Mesendoderm (in vitro differentiated cells): ENCODE measurements at regions not wholly inside any gene's neighbourhood (a gene's known extent, or its start where the extent isn't known, plus 50 kb on each side); places are given as distances from the start of the nearest gene placed in this dataset.
A peak's percentile ranks its signal among the peaks of the same experiment; 100 is the strongest.

ENCODE experiments used
- DNase-seq: peaks from one replicate; pipeline ENCODE4 v3.0.0; 2013
- H2AK5ac ChIP-seq: 2 replicates; pipeline ENCODE4 v1.6.1; 2013; ENCODE audit warnings: low read length, inconsistent platforms
- H2BK120ac ChIP-seq: 2 replicates; pipeline ENCODE4 v1.6.1; 2013; ENCODE audit warnings: low read depth, mild to moderate bottlenecking, low read length, moderate library complexity, mixed read lengths
- H2BK15ac ChIP-seq: replicated peaks from 2 replicates; pipeline ENCODE4 v1.6.1; 2013; ENCODE audit warnings: low read depth, mild to moderate bottlenecking, moderate library complexity
- H2BK5ac ChIP-seq: 2 replicates; pipeline ENCODE4 v1.6.1; 2013; ENCODE audit warnings: low read length, inconsistent platforms
- H3K18ac ChIP-seq: 2 replicates; pipeline ENCODE4 v1.6.1; 2013; ENCODE audit warnings: mild to moderate bottlenecking, low read length, mixed read lengths
- H3K23ac ChIP-seq: one replicate; pipeline ENCODE4 v1.6.1; 2013; ENCODE audit warnings: low read length
- H3K27ac ChIP-seq: 2 replicates; pipeline ENCODE4 v1.5.1; 2013; ENCODE audit warnings: low read depth, mild to moderate bottlenecking, inconsistent platforms, low read length, moderate library complexity
- H3K27me3 ChIP-seq: 2 replicates; pipeline ENCODE4 v1.6.1; 2013; ENCODE audit warnings: low read length, control low read depth, mild to moderate bottlenecking, inconsistent platforms; ENCODE audit not compliant: insufficient read depth, poor library complexity
- H3K36me3 ChIP-seq: 2 replicates; pipeline ENCODE4 v1.6.1; 2013; ENCODE audit warnings: low read length, inconsistent platforms; ENCODE audit not compliant: control insufficient read depth, insufficient read depth
- H3K4ac ChIP-seq: one replicate; pipeline ENCODE4 v1.6.1; 2013; ENCODE audit warnings: low read depth, mild to moderate bottlenecking, low read length, moderate library complexity
- H3K4me1 ChIP-seq: 2 replicates; pipeline ENCODE4 v1.6.1; 2013; ENCODE audit warnings: low read depth, low read length, inconsistent platforms; ENCODE audit not compliant: control insufficient read depth
- H3K4me2 ChIP-seq: 2 replicates; pipeline ENCODE4 v1.6.1; 2013; ENCODE audit warnings: low read length
- H3K4me3 ChIP-seq: 2 replicates; pipeline ENCODE4 v1.5.1; 2013; ENCODE audit warnings: mild to moderate bottlenecking, low read length
- H3K56ac ChIP-seq: one replicate; pipeline ENCODE4 v1.6.1; 2013; ENCODE audit warnings: low read length
- H3K79me1 ChIP-seq: 2 replicates; pipeline ENCODE4 v1.6.1; 2013; ENCODE audit warnings: low read length, inconsistent platforms
- H3K79me2 ChIP-seq: 2 replicates; pipeline ENCODE4 v1.6.1; 2013; ENCODE audit warnings: mild to moderate bottlenecking, low read length; ENCODE audit not compliant: control insufficient read depth, insufficient read depth
- H3K9ac ChIP-seq: 2 replicates; pipeline ENCODE4 v1.6.1; 2013; ENCODE audit warnings: low read length, inconsistent platforms
- H4K5ac ChIP-seq: one replicate; pipeline ENCODE4 v1.6.1; 2013; ENCODE audit warnings: low read length
- H4K8ac ChIP-seq: one replicate; pipeline ENCODE4 v1.6.1; 2013; ENCODE audit warnings: low read depth, mild to moderate bottlenecking, control low read depth, low read length, moderate library complexity
- WGBS: extraction: QIAGEN DNeasy Blood & Tissue Kit; methylation state at CpG from one replicate; pipeline ENCODE4 v1.1.7; 2013; ENCODE audit warnings: low lambda C conversion rate, missing lambda C conversion rate; ENCODE audit not compliant: insufficient coverage; ENCODE audit errors: extremely low coverage; 5-methylcytosine and 5-hydroxymethylcytosine counted together

DNA sequence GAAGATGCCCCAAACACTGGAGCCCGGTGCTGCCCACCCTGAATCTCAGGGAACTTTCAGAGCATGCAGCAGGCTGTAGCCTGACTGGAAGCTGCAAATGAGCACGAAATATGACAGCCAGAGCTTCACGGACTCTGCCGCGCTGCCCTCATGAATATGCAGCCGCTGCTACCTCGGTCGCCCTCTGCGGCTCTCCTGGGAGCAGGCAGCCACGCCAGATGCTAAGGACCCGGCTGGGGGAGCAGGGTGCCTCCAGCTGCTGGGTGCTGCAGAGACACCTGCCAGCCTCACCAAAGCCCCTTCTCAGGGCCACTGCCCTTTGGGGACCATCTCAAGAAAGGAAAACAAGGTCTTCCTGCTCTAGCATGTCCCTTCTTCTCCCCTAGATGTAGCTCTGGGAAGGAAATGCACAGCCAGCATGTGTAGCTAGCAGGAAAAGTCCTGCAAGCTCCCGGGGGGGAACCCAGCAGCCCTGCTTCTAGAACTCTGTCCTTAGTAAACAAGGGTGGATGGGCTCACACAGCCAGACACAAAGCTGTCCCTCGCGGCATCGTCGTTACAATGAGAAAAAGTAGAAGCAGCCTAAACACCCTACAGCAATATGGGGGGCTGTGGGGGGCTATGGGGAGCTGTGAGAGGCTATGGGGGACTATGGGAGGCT is 56.8 kb upstream of the OLFM1 start:
- H3K4ac ChIP-seq: no peak overlapping the region
- H2BK15ac ChIP-seq: no peak overlapping the region
- no CpG with 5 or more reads among the region's 16 CpGs for WGBS
- no peaks in the 10 kb centered on the region for H3K27me3 ChIP-seq
- no peak overlapping the region for H4K5ac ChIP-seq
- H3K9ac ChIP-seq: no peak overlapping the region
- no peak for DNase-seq
- no peak overlapping the region for H2BK120ac ChIP-seq
- no peak overlapping the region for H2AK5ac ChIP-seq
- no peak overlapping the region for H3K4me2 ChIP-seq
- no peaks in the 10 kb centered on the region for H3K79me2 ChIP-seq
- H3K36me3 ChIP-seq: no peaks in the 10 kb centered on the region
- H3K79me1 ChIP-seq: no peaks in the 10 kb centered on the region
- no peak overlapping the region for H3K23ac ChIP-seq
- no peak overlapping the region for H3K56ac ChIP-seq
- no peak overlapping the region for H4K8ac ChIP-seq
- no peak overlapping the region for H3K27ac ChIP-seq
- no peak overlapping the region for H2BK5ac ChIP-seq
- no peak overlapping the region for H3K18ac ChIP-seq
- H3K4me1 ChIP-seq: no peaks in the 10 kb centered on the region
- H3K4me3 ChIP-seq: no peak overlapping the region

DNA sequence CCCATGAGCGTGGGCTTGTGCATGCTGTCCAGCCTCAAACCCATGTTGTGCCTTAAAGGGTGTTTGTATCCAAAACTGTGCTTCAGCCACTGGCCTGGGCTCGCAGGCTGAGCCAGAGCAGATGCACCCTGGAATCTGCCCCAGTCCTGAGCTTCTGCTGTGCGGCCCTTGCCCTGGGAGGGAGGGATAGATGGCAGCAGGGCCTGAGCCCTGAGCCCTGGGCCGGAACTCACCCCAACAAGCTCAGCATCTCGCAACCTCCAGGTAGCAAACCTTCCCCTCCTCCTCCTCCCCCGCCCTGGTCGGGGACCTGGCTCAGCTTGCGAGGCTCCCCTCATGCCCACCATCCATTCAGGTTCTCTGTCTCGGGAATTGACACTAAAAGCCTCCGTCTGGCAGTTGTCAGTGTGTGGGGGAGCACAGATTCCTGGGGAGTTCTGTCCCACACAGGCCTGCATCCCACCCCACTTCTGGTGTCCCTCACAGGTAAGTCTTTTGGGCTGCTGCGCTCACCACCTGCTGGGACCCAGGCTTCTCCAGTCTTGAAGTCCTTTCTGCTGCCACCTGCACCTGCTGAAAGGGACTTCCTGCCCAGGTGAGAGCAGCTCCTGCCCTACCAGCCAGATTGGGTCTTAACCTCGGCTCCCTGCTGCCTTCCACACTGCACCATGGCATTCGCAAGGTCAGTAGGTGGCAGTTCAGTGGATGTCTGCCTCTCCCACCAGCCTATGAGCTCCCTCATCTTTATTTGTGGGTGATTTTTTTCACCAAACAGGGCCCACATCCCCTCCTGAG is 55.2 kb upstream of the OLFM1 start:
- no peaks in the 10 kb centered on the region for H3K27me3 ChIP-seq
- H4K8ac ChIP-seq: no peak overlapping the region
- WGBS: no CpG with 5 or more reads among the region's 13 CpGs
- no peak overlapping the region for H3K4ac ChIP-seq
- no peak overlapping the region for H4K5ac ChIP-seq
- no peaks in the 10 kb centered on the region for H3K36me3 ChIP-seq
- no peak overlapping the region for H2BK15ac ChIP-seq
- H3K27ac ChIP-seq: no peak overlapping the region
- peak overlapping the region; percentile 9 for H3K23ac ChIP-seq
- no peaks in the 10 kb centered on the region for H3K4me1 ChIP-seq
- DNase-seq: no peak
- no peak overlapping the region for H3K4me3 ChIP-seq
- H2BK120ac ChIP-seq: no peak overlapping the region
- no peaks in the 10 kb centered on the region for H3K79me2 ChIP-seq
- H2BK5ac ChIP-seq: no peak overlapping the region
- no peak overlapping the region for H2AK5ac ChIP-seq
- H3K4me2 ChIP-seq: no peak overlapping the region
- no peak overlapping the region for H3K9ac ChIP-seq
- no peaks in the 10 kb centered on the region for H3K79me1 ChIP-seq
- H3K56ac ChIP-seq: no peak overlapping the region
- H3K18ac ChIP-seq: no peak overlapping the region

DNA sequence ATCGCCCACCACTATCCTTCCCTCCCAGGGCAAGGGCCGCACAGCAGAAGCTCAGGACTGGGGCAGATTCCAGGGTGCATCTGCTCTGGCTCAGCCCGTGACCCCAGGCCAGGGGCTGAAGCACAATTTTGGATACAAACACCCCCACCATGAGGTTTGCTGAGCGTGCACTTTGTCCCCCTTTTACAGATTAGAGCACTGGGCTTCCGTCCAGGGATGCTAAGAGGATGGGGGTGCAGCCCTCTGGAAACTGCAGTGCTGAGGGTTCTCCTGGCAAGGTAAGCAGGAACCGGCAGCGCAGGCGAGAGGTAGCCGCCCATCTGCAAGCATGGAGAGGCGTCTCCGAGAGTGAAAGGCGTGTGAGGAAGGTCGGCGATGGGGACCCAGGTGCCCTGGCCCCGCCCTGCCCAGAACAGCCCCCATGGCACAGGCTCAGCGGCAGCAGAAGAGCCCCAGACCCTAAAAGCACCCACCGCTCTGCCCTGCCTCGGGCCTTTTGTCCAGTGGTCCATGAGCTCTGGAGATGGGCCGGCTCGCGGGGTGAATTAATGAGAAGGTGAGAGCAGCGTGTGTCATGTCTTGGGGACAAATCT is 54.5 kb upstream of the OLFM1 start:
- no peak overlapping the region for H3K4ac ChIP-seq
- no peak overlapping the region for H2BK15ac ChIP-seq
- no peaks in the 10 kb centered on the region for H3K4me1 ChIP-seq
- H4K5ac ChIP-seq: no peak overlapping the region
- no peak overlapping the region for H2BK5ac ChIP-seq
- no peak overlapping the region for H4K8ac ChIP-seq
- H3K79me2 ChIP-seq: no peaks in the 10 kb centered on the region
- H3K36me3 ChIP-seq: no peaks in the 10 kb centered on the region
- H3K4me2 ChIP-seq: no peak overlapping the region
- H3K23ac ChIP-seq: no peak overlapping the region
- no peaks in the 10 kb centered on the region for H3K79me1 ChIP-seq
- no peak overlapping the region for H3K56ac ChIP-seq
- DNase-seq: no peak
- no CpG with 5 or more reads among the region's 22 CpGs for WGBS
- no peaks in the 10 kb centered on the region for H3K27me3 ChIP-seq
- no peak overlapping the region for H3K4me3 ChIP-seq
- H2BK120ac ChIP-seq: no peak overlapping the region
- H3K18ac ChIP-seq: no peak overlapping the region
- no peak overlapping the region for H3K9ac ChIP-seq
- no peak overlapping the region for H2AK5ac ChIP-seq
- H3K27ac ChIP-seq: no peak overlapping the region

DNA sequence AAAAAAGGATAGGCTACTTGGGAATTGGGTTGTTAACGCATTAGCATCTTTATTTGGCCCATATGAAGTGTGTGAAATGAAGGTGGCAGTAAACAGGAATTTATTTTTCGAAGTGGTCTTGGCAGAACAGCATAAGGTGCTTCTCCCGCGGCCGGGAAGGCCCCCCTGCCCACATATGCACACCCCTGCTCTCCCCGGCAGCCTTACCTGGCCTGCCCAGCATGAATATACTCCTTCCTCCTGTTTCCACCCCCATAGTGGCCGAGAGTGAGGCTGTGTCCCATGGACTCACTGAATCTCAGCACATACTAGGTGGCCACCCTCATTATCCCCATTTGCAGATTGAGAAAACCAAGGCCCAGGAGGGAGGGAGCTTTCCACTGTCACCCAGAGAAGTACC is 54.0 kb upstream of the OLFM1 start:
- Histone ChIP-seq H3K4me1 (no peaks in the 10 kb centered on the region), H3K4ac (no peak overlapping the region), H3K36me3 (no peaks in the 10 kb centered on the region), H3K27me3 (no peaks in the 10 kb centered on the region), H3K4me2 (no peak overlapping the region), H4K5ac (no peak overlapping the region), H3K27ac (no peak overlapping the region), H3K56ac (no peak overlapping the region), H2BK120ac (no peak overlapping the region), H3K79me2 (no peaks in the 10 kb centered on the region), H3K9ac (no peak overlapping the region), H3K4me3 (no peak overlapping the region), H2BK5ac (no peak overlapping the region), H4K8ac (no peak overlapping the region), H2BK15ac (no peak overlapping the region), H2AK5ac (no peak overlapping the region), H3K79me1 (no peaks in the 10 kb centered on the region), H3K18ac (no peak overlapping the region), H3K23ac (no peak overlapping the region)
- no CpG with 5 or more reads among the region's 7 CpGs for WGBS
- no peak for DNase-seq

DNA sequence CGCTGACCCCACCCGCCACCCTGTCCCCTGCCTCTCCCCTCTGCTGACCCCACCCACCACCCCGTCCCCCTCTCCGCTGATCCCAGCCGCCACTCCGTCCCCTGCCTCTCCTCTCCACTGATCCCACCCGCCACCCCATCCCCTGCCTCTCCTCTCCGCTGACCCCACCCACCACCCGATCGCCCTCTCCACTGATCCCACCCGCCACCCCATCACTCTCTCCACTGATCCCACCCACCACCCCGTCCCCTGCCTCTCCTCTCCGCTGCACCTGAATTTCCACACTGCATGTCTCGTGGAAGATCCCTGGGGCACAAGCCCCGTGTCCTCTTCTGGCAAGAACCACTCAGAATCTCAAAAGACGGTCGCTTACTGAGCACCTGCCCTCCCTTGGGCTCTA is 53.4 kb upstream of the OLFM1 start:
- no peak overlapping the region for H3K27ac ChIP-seq
- no peak for DNase-seq
- H2BK120ac ChIP-seq: no peak overlapping the region
- no CpG with 5 or more reads among the region's 17 CpGs for WGBS
- H2AK5ac ChIP-seq: no peak overlapping the region
- H3K27me3 ChIP-seq: no peaks in the 10 kb centered on the region
- no peak overlapping the region for H2BK5ac ChIP-seq
- H2BK15ac ChIP-seq: no peak overlapping the region
- no peak overlapping the region for H3K4me3 ChIP-seq
- H3K4me1 ChIP-seq: no peaks in the 10 kb centered on the region
- H3K56ac ChIP-seq: no peak overlapping the region
- no peaks in the 10 kb centered on the region for H3K36me3 ChIP-seq
- no peak overlapping the region for H3K23ac ChIP-seq
- no peak overlapping the region for H4K5ac ChIP-seq
- no peaks in the 10 kb centered on the region for H3K79me1 ChIP-seq
- no peak overlapping the region for H3K4ac ChIP-seq
- no peak overlapping the region for H3K18ac ChIP-seq
- H3K9ac ChIP-seq: no peak overlapping the region
- no peaks in the 10 kb centered on the region for H3K79me2 ChIP-seq
- no peak overlapping the region for H3K4me2 ChIP-seq
- H4K8ac ChIP-seq: no peak overlapping the region
